ENCODE measurements at regions not wholly inside any gene's neighbourhood (a gene's known extent, or its start where the extent isn't known, plus 50 kb on each side); places are given as distances from the start of the nearest gene placed in this dataset.
A peak's percentile ranks its signal among the peaks of the same experiment; 100 is the strongest.

- no peak overlapping the region for H3K4me3 ChIP-seq (replicated peaks; ENCODE audit: low read depth, low read length)
- no peak for DNase-seq (ENCODE audit: low read depth)
- TF ChIP-seq CTCF (IDR thresholded peaks at IDR 0.05; ENCODE audit: low read length, missing control alignments): no peak
These were observed 813.4 kb downstream of the MTRR start for GRCh38 chr5:8682381-8682780.

GRCh38 chr5:8683496-8683895 is 814.5 kb downstream of the MTRR start:
- DNase-seq (ENCODE audit: low read depth): peak; percentile 42
- no peak overlapping the region for H3K4me3 ChIP-seq (replicated peaks; ENCODE audit: low read depth, low read length)
- TF ChIP-seq CTCF (IDR thresholded peaks at IDR 0.05; ENCODE audit: low read length, missing control alignments): no peak

- no peak overlapping the region for H3K4me3 ChIP-seq (replicated peaks; ENCODE audit: low read depth, low read length)
- TF ChIP-seq CTCF (IDR thresholded peaks at IDR 0.05; ENCODE audit: low read length, missing control alignments): no peak
- DNase-seq (ENCODE audit: low read depth): no peak
These were observed 816.8 kb downstream of the MTRR start for GRCh38 chr5:8685704-8686103.

GRCh38 chr5:8686707-8687106 is 817.8 kb downstream of the MTRR start:
- TF ChIP-seq CTCF (IDR thresholded peaks at IDR 0.05; ENCODE audit: low read length, missing control alignments): no peak
- peak; percentile 70 for DNase-seq (ENCODE audit: low read depth)

GRCh38 chr5:8689773-8690172 is 820.8 kb downstream of the MTRR start:
- no peak overlapping the region for H3K4me3 ChIP-seq (replicated peaks; ENCODE audit: low read depth, low read length)
- DNase-seq (ENCODE audit: low read depth): no peak
- no peak for TF ChIP-seq CTCF (IDR thresholded peaks at IDR 0.05; ENCODE audit: low read length, missing control alignments)

More at GRCh38 chr5:8686707-8687106, 817.8 kb downstream of the MTRR start:
- H3K4me3 ChIP-seq (replicated peaks; ENCODE audit: low read depth, low read length): no peak overlapping the region

- DNase-seq (ENCODE audit: low read depth): no peak
- no peak for TF ChIP-seq CTCF (IDR thresholded peaks at IDR 0.05; ENCODE audit: low read length, missing control alignments)
- no peak overlapping the region for H3K4me3 ChIP-seq (replicated peaks; ENCODE audit: low read depth, low read length)
These were observed 822.3 kb downstream of the MTRR start for GRCh38 chr5:8691221-8691620.

- no peak overlapping the region for H3K4me3 ChIP-seq (replicated peaks; ENCODE audit: low read depth, low read length)
- DNase-seq (ENCODE audit: low read depth): no peak
- no peak for TF ChIP-seq CTCF (IDR thresholded peaks at IDR 0.05; ENCODE audit: low read length, missing control alignments)
These were observed 824.4 kb downstream of the MTRR start for GRCh38 chr5:8693341-8693844.

All from fibroblast of pulmonary artery (primary cell).